OCI-LY1 (cell line): ENCODE measurements at regions not wholly inside any gene's neighbourhood (a gene's known extent, or its start where the extent isn't known, plus 50 kb on each side); places are given as distances from the start of the nearest gene placed in this dataset.
"Not testable (repeated sequence)": the region's sequence is repeated elsewhere in the genome, so short reads cannot be mapped to it uniquely, and the experiment has no call there.

Experiments
- H2AFZ ChIP-seq: fragments of 200-600 bp; sonication (generic), shearing (Covaris generic); 2 replicates; pipeline ENCODE4 v1.6.0; 2014; ENCODE audit warnings: antibody characterized with exemption, mild to moderate bottlenecking, low read length
- H3F3A ChIP-seq: fragments of 200-600 bp; sonication (generic), shearing (Covaris generic); 2 replicates; pipeline ENCODE4 v1.6.0; 2014; ENCODE audit warnings: mild to moderate bottlenecking, antibody characterized with exemption, low read length, moderate library complexity; ENCODE audit not compliant: insufficient read depth
- H3K27ac ChIP-seq: fragments of 200-600 bp; sonication (generic); 2 replicates; pipeline ENCODE4 v1.5.1; 2014; ENCODE audit warnings: low read length, mixed run types, mild to moderate bottlenecking, low read depth; ENCODE audit not compliant: poor library complexity, severe bottlenecking
- H3K27me3 ChIP-seq: fragments of 200-600 bp; sonication (generic); 2 replicates; pipeline ENCODE4 v1.6.0; 2014; ENCODE audit warnings: antibody characterized with exemption, mild to moderate bottlenecking, low read length, moderate library complexity; ENCODE audit not compliant: insufficient read depth
- H3K36me3 ChIP-seq: fragments of 200-600 bp; sonication (generic); 2 replicates; pipeline ENCODE4 v1.6.1; 2014; ENCODE audit warnings: mild to moderate bottlenecking, antibody characterized with exemption, low read length, moderate library complexity, mixed read lengths; ENCODE audit not compliant: insufficient read depth
- H3K4me1 ChIP-seq: fragments of 200-600 bp; sonication (generic); 2 replicates; pipeline ENCODE4 v1.5.1; 2014; ENCODE audit warnings: mild to moderate bottlenecking, low read length, moderate library complexity; ENCODE audit not compliant: insufficient read depth, severe bottlenecking
- H3K4me2 ChIP-seq: fragments of 200-600 bp; sonication (generic), shearing (Covaris generic); 2 replicates; pipeline ENCODE4 v1.6.1; 2014; ENCODE audit warnings: low read length
- H3K4me3 ChIP-seq: fragments of 200-600 bp; sonication (generic); 2 replicates; pipeline ENCODE4 v1.5.1; 2014; ENCODE audit warnings: low read length, low read depth, mild to moderate bottlenecking, mixed read lengths; ENCODE audit not compliant: poor library complexity, severe bottlenecking
- H3K79me2 ChIP-seq: fragments of 200-600 bp; shearing (Covaris generic); 2 replicates; pipeline ENCODE4 v1.6.1; 2016; ENCODE audit warnings: mixed run types, low read length, mixed read lengths; ENCODE audit not compliant: insufficient read depth
- H3K9ac ChIP-seq: fragments of 200-600 bp; sonication (generic), shearing (Covaris generic); 2 replicates; pipeline ENCODE4 v1.6.1; 2014; ENCODE audit warnings: mild to moderate bottlenecking, low read length, mixed read lengths
- H3K9me2 ChIP-seq: fragments of 200-600 bp; sonication (generic), shearing (Covaris generic); 2 replicates; pipeline ENCODE4 v1.6.1; 2014; ENCODE audit warnings: low read depth, mild to moderate bottlenecking, low read length, mixed read lengths
- H3K9me3 ChIP-seq: fragments of 200-600 bp; shearing (Covaris generic); 2 replicates; pipeline ENCODE4 v1.6.1; 2014; ENCODE audit warnings: low read length, mixed read lengths
- H4K20me1 ChIP-seq: fragments of 200-600 bp; sonication (generic), shearing (Covaris generic); 2 replicates; pipeline ENCODE4 v1.6.0; 2016; ENCODE audit warnings: mild to moderate bottlenecking, low read length; ENCODE audit not compliant: insufficient read depth
- EZH2 ChIP-seq: fragments of 200-600 bp; sonication (generic), shearing (Covaris generic); IDR thresholded peaks from 2 replicates; pipeline ENCODE4 v1.8.0; 2017; ENCODE audit warnings: borderline replicate concordance, mixed run types, mild to moderate bottlenecking, antibody characterized with exemption, low read length, moderate library complexity, mixed read lengths
- TF ChIP-seq, protein P1 (sequence below): fragments of 200-600 bp; sonication (generic), shearing (Covaris generic); IDR thresholded peaks from 2 replicates; pipeline ENCODE4 v1.5.1; 2017; ENCODE audit warnings: mild to moderate bottlenecking, antibody characterized with exemption, low read length, moderate library complexity, mixed read lengths

DNA sequence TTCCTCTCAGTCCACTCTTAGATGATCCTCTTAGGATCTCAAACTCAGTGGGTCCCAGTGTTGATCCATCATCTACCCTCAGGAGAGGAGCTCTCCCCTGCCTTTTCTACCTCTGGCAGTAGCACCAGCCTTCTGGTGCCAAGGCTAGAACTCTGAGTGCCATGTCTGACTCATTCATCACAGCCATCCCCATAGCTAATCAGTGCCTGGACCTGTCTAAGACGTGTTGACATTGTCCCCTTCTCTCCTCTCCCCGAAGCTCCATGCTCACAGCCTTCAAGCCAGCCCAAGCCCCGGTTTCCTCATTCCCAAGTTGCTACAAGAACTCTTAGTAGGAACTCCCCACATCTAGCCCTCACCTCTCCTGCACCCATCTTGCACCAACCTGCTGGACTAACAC lies 73.5 kb upstream of the GRIN2A start:
- Histone ChIP-seq H3K9me3 (no peaks in the 10 kb centered on the region), H2AFZ (no peak overlapping the region), H3K4me2 (no peak overlapping the region), H3F3A (no peaks in the 10 kb centered on the region), H3K9ac (no peak overlapping the region), H4K20me1 (no peaks in the 10 kb centered on the region), H3K9me2 (no peaks in the 10 kb centered on the region), H3K4me1 (peaks cover 14% of the 10 kb centered on the region), H3K36me3 (no peaks in the 10 kb centered on the region), H3K27ac (no peak overlapping the region), H3K27me3 (no peaks in the 10 kb centered on the region), H3K79me2 (no peaks in the 10 kb centered on the region), H3K4me3 (no peak overlapping the region)
- TF ChIP-seq, protein P1, sequence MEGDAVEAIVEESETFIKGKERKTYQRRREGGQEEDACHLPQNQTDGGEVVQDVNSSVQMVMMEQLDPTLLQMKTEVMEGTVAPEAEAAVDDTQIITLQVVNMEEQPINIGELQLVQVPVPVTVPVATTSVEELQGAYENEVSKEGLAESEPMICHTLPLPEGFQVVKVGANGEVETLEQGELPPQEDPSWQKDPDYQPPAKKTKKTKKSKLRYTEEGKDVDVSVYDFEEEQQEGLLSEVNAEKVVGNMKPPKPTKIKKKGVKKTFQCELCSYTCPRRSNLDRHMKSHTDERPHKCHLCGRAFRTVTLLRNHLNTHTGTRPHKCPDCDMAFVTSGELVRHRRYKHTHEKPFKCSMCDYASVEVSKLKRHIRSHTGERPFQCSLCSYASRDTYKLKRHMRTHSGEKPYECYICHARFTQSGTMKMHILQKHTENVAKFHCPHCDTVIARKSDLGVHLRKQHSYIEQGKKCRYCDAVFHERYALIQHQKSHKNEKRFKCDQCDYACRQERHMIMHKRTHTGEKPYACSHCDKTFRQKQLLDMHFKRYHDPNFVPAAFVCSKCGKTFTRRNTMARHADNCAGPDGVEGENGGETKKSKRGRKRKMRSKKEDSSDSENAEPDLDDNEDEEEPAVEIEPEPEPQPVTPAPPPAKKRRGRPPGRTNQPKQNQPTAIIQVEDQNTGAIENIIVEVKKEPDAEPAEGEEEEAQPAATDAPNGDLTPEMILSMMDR, result no peak
- no peak for TF ChIP-seq EZH2

DNA sequence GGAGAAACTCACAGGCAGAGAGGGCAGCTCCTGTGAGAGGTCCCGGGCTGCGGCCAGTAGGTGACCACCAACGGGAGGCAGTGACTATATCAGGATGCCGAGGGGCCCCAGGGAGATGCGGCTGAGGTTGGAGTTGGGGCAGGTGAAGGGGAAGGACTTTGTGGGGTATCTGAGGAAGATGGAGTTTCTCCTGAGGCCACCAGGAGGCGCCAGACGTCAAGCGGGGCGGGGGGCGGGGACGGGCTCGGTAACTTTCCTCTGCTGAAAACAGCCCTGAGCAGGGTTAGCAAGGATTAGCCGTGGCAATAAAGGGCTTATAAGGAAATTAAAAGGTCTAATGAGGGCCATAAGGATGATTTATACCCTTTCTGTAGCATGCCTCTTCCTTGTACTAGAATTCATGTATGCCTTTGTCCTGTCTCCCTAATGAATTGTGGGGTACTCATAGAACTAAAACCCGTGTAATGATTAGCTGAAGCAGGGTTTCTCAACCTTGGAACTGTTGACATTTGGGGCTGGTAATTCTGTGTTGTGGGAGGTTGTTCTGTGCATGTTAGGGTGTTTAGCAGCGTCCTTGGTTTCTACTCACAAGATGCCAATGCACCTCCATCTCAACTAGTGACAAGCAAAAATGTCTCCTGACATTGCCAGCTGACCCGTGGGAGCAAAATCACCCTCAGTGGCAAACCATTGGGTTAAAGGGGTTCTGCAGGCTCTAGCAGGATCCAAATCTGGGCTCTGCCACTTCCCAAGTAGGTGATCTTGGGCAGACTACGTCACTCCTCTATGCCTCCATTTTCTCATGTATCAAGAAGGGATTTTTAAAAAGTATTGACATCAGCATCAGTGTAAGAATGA lies 74.8 kb upstream of the GRIN2A start:
- Histone ChIP-seq H3K27me3 (no peaks in the 10 kb centered on the region), H2AFZ (peak overlapping the region; percentile 45; the same call in 1 of the 2 replicates), H3K36me3 (no peaks in the 10 kb centered on the region), H3K9ac (peak overlapping the region; percentile 11; the same call in 1 of the 2 replicates), H3F3A (no peaks in the 10 kb centered on the region), H3K27ac (peak overlapping the region; percentile 13), H4K20me1 (no peaks in the 10 kb centered on the region), H3K4me3 (no peak overlapping the region), H3K4me1 (peaks cover 14% of the 10 kb centered on the region), H3K79me2 (no peaks in the 10 kb centered on the region), H3K4me2 (peak overlapping the region; percentile 41), H3K9me3 (no peaks in the 10 kb centered on the region), H3K9me2 (no peaks in the 10 kb centered on the region)
- TF ChIP-seq, protein P1, result peak; percentile 89
- no peak for TF ChIP-seq EZH2

DNA sequence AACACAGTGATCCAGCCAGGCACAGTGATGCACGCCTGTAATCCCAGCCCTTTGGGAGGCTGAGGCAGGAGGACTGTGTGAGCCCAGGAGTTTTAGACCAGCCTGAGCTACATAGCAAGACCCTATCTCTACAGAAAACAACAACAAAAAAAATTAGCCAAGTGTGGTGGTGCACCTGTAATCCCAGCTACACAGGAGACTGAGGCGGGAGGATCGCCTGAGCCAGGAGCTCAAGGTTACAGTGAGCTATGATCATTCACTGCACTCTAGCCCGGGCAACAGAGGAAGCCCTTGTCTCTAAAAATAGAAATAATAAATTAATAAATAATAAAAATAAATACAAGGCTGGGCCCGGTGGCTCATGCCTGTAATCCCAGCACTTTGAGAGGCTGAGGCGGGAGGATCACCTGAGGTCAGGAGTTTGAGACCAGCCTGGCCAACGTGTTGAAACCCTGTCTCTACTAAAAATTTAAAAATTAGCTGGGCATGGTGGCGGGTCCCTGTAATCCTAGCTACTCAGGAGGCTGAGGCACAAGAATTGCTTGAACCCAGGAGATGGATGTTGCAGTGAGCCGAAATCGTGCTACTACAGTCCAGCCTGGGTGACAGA lies 75.5 kb upstream of the GRIN2A start:
- not testable (repeated sequence) for H3F3A ChIP-seq, H3K9me2 ChIP-seq, H3K27ac ChIP-seq, H4K20me1 ChIP-seq, H3K9me3 ChIP-seq, H3K4me3 ChIP-seq, H3K27me3 ChIP-seq, H3K36me3 ChIP-seq, H3K79me2 ChIP-seq, H3K4me2 ChIP-seq, H3K9ac ChIP-seq
- Histone ChIP-seq H3K4me1 (peaks cover 14% of the 10 kb centered on the region), H2AFZ (0 out of 2 replicates have a peak overlapping the region, but pooled peaks have one; percentile 45)

DNA sequence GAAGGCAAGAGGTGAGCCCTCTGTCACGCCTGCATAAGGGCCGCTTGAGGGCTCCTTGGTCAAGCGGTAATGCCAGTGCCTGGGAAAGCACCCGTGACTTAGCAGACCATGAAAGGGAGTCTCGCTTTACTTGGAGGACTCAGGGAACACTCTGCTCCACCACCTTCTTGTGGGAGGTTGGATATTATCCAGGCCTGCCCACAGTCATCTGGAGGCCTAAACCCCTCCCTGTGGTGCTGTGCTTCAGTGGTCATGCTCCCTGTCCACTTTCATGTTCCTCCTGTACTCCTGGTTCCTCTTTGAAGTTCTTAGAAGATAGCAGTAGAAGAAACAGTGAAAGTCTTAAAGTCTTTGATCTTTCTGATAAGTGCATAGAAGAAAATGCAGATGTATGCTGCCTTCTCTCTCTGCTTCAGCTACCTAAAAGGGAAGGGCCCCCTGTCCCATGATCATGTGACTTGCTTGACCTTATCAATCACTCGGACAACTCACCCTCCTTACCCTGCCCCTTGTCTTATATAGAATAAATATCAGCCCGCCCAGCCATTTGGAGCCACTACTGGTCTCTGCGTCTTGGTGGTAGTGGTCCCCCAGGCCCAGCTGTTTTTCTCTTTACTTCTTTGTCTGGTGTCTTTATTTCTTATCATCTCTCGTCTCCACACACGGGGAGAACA lies 76.8 kb upstream of the GRIN2A start:
- H3K36me3 ChIP-seq, H3K27me3 ChIP-seq, H3K9ac ChIP-seq, H3K79me2 ChIP-seq, H3K4me2 ChIP-seq, H3K9me2 ChIP-seq, H3F3A ChIP-seq, H3K4me3 ChIP-seq, H2AFZ ChIP-seq, H3K27ac ChIP-seq, H3K9me3 ChIP-seq, H4K20me1 ChIP-seq: not testable (repeated sequence)
- peaks cover 14% of the 10 kb centered on the region for H3K4me1 ChIP-seq
